Effector memory CD4-positive, alpha-beta T cell (primary cell): ENCODE measurements at regions not wholly inside any gene's neighbourhood (a gene's known extent, or its start where the extent isn't known, plus 50 kb on each side); places are given as distances from the start of the nearest gene placed in this dataset.

Experiments
- DNase-seq, 3 donors: peaks; one replicate each; pipeline ENCODE4 v3.0.0-alpha.2; 2020
- H3K27ac ChIP-seq: 2 replicates; pipeline ENCODE4 v1.7.0; 2013; ENCODE audit warnings: mild to moderate bottlenecking, low read length, moderate library complexity; ENCODE audit not compliant: insufficient read depth, poor library complexity, severe bottlenecking
- H3K27me3 ChIP-seq: replicated peaks from 2 replicates; pipeline ENCODE4 v1.7.0; 2013; ENCODE audit warnings: mild to moderate bottlenecking, low read length; ENCODE audit not compliant: insufficient read depth, control insufficient read depth, poor library complexity, severe bottlenecking
- H3K36me3 ChIP-seq: 2 replicates; pipeline ENCODE4 v1.7.0; 2013; ENCODE audit warnings: mild to moderate bottlenecking, low read length, moderate library complexity; ENCODE audit not compliant: control insufficient read depth, insufficient read depth
- H3K4me1 ChIP-seq: 2 replicates; pipeline ENCODE4 v1.7.0; 2013; ENCODE audit warnings: low read length, mild to moderate bottlenecking; ENCODE audit not compliant: control insufficient read depth, insufficient read depth, poor library complexity, severe bottlenecking
- H3K4me3 ChIP-seq: 2 replicates; pipeline ENCODE4 v1.7.0; 2013; ENCODE audit warnings: low read length, low read depth, mild to moderate bottlenecking; ENCODE audit not compliant: insufficient read depth, poor library complexity, severe bottlenecking
- H3K9me3 ChIP-seq: 2 replicates; pipeline ENCODE4 v1.7.0; 2013; ENCODE audit warnings: mild to moderate bottlenecking, low read length, moderate library complexity; ENCODE audit not compliant: control insufficient read depth

DNA sequence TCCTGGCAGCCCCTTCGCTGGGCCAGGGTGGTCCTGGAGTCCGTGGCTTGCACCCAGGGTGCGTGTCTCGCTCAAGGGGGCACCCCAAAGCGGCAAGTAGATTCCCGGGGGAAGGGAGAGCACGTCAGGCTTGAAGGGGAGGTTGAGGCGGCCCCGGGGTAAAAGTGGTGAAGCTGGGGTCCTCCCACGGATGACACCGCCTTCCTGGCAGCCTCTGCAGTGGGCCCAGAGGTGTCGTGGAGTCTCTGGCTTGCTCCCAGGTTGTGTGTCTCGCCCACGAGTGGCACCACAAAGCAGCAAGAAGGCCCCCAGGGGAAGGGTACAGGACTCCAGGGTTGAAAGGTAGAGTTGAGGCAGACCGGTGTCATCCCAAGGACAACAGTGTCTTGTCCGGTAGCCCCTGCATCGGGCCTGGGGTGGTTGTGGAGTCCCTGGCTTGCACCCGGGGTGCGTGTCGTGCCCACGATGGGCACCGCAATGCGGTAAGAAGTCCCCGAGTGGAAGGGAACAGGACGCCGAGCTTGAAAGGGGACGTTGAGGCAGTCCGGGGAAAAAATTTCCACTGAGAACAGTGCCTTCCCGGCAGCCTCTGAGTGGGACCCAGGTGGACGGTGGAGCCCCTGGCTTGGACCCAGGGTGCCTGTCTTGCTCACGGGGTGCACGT, 158.0 kb upstream of the ALG10B start:
- Histone ChIP-seq H3K4me3 (no peak overlapping the region), H3K9me3 (no peaks in the 10 kb centered on the region), H3K27ac (no peak overlapping the region), H3K36me3 (no peaks in the 10 kb centered on the region), H3K4me1 (no peaks in the 10 kb centered on the region), H3K27me3 (no peaks in the 10 kb centered on the region)
- no peak for DNase-seq

- Histone ChIP-seq H3K4me1 (no peaks in the 10 kb centered on the region), H3K4me3 (no peak overlapping the region), H3K9me3 (no peaks in the 10 kb centered on the region), H3K36me3 (no peaks in the 10 kb centered on the region), H3K27ac (no peak overlapping the region), H3K27me3 (no peaks in the 10 kb centered on the region)
- DNase-seq: no peak
Observed at GRCh38 chr12:38159092-38159551, 157.5 kb upstream of the ALG10B start.

DNA sequence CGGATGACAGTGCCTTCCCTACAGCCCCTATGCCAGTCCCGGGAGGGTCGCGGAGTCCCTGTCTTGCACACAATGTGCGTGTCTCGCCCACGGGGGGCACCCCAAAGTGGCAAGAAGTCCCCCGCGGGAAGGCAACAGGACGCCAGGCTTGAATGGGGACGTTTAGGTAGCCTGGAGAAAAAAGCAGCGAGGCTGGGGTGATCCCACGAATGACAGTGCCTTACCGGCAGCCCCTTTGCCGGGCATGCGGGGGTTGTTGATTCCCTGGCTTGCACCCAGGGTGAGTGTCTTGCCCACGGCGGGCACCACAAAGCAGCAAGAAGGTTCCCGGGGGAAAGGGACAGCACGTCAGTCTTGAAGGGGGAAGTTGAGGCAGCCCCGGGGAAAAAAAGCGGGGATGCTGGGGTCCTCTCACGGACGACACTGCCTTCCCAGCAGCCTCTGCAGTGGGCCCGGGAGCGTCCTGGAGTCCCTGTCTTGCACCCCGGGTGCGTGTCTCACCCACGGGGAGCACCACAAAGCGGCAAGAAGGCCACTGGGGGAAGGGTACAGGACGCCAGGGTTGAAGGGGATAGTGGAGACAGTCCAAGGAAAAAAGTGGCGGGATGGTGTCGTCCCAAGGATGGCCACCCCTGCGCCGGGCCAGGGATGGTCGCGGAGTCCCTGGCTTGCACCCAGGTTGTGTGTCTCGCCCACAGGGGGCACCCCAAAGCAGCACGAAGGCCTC, 156.8 kb upstream of the ALG10B start:
- Histone ChIP-seq H3K9me3 (no peaks in the 10 kb centered on the region), H3K4me3 (no peak overlapping the region), H3K27ac (no peak overlapping the region), H3K27me3 (no peaks in the 10 kb centered on the region), H3K36me3 (no peaks in the 10 kb centered on the region), H3K4me1 (no peaks in the 10 kb centered on the region)
- DNase-seq: no peak

- no peaks in the 10 kb centered on the region for H3K36me3 ChIP-seq
- H3K27ac ChIP-seq: no peak overlapping the region
- H3K27me3 ChIP-seq: no peaks in the 10 kb centered on the region
- H3K4me1 ChIP-seq: no peaks in the 10 kb centered on the region
- no peaks in the 10 kb centered on the region for H3K9me3 ChIP-seq
- H3K4me3 ChIP-seq: no peak overlapping the region
- no peak for DNase-seq
Observed at GRCh38 chr12:38160318-38161122, 156.1 kb upstream of the ALG10B start.

DNA sequence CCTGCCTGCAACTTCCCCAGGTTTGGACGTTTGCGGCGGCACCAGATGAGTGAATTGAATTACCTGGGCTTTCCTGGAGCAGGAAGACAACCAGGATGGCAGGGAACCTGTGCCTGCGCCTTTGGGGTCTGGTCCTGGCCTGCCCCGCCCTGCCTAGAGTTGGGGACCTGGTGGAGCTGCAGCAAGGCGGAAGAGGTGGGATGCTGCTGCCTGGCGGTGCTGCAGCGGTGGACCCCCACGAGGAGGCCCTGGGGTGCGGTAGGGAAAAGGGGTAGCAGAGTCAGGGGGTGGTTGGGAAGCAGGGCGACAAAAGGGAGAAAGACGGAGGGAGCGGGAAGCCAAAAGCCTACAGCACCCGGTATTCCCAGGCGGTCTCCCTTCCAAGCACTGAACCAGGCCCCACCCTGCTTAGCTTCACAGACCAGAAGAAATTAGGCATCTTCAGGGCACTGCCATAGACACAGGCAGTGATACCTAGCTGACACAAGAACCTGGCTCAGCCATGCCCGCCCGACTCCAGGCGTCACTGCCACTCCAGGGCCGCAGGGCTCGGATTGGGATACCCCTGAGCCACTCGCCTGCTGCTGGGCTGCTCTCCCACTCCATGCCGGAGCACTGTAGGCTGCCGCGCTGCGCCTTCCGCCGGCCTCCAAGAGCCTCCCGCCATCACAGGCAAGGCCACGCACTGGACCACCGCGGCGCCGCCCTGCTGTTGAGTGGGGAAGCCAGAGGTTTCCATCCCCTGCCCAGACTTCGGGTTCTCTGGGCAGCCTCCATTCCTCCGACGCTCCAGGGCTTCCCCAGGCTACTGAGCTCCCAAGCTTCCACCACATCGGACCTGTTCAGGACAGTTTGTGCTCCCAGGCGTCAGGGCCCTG, 155.2 kb upstream of the ALG10B start:
- H3K4me3 ChIP-seq: no peak overlapping the region
- no peaks in the 10 kb centered on the region for H3K4me1 ChIP-seq
- no peaks in the 10 kb centered on the region for H3K9me3 ChIP-seq
- H3K27me3 ChIP-seq: no peaks in the 10 kb centered on the region
- DNase-seq: no peak
- H3K27ac ChIP-seq: no peak overlapping the region
- H3K36me3 ChIP-seq: no peaks in the 10 kb centered on the region

GRCh38 chr12:38162013-38162412, 154.6 kb upstream of the ALG10B start:
- Histone ChIP-seq H3K9me3 (no peaks in the 10 kb centered on the region), H3K4me1 (no peaks in the 10 kb centered on the region), H3K4me3 (no peak overlapping the region), H3K27ac (no peak overlapping the region), H3K27me3 (no peaks in the 10 kb centered on the region), H3K36me3 (no peaks in the 10 kb centered on the region)
- no peak for DNase-seq

DNA sequence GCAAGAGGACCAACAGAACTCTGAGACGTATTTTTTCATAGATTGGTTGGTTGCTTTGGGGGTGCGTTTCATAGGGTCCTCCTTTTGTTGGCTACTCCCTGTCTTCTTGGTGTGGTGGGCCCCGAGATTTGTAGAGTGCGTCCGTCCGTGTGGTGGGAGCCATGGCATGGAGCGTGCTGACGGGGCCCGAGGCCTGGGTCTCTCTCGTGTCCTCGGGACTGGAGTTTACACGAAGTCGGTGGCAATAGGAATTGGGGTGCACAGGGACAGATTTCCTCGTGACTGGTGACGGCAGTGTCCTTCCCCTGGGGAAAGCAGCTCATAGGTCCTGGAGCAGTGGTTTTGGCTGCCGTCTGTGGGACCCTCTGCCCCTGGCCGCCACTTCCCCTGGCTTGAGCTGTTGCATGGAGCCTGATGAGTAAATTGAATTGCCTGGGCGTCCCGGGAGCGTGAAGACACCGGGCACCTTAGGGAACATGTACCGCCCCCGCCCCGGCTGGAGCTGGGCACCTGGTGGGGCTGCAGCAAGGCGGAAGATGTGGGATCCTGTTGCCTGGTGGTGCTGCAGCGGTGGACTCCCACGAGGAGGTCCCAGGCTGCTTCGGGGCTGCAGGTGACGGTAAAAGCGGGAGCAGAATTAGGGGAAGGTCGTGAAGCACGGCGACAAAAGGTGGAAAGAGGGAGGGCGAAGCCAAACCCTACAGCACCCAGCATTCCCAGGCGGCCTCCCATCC, 153.7 kb upstream of the ALG10B start:
- Histone ChIP-seq H3K36me3 (no peaks in the 10 kb centered on the region), H3K4me1 (no peaks in the 10 kb centered on the region), H3K4me3 (no peak overlapping the region), H3K9me3 (no peaks in the 10 kb centered on the region), H3K27ac (no peak overlapping the region), H3K27me3 (no peaks in the 10 kb centered on the region)
- DNase-seq: no peak

DNA sequence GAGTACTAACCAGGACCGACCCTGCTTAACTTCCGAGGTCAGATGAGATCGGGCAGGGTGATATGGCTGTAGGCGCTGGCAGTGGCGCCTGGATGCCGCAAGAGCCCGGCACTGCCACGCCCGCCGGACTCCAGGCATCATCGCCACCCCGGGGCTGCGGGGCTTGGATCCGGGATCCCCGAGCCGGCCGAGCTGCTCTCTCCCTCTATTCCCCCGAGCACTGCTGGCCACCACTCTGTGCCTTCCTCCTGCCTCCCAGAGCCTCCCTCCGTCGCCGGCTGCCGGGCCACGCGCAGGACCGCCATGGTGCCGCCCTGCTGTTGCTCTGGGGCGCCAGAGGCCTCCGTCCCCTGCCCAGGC, 153.2 kb upstream of the ALG10B start:
- Histone ChIP-seq H3K27me3 (no peaks in the 10 kb centered on the region), H3K4me3 (no peak overlapping the region), H3K27ac (no peak overlapping the region), H3K36me3 (no peaks in the 10 kb centered on the region), H3K9me3 (no peaks in the 10 kb centered on the region), H3K4me1 (no peaks in the 10 kb centered on the region)
- DNase-seq: no peak

DNA sequence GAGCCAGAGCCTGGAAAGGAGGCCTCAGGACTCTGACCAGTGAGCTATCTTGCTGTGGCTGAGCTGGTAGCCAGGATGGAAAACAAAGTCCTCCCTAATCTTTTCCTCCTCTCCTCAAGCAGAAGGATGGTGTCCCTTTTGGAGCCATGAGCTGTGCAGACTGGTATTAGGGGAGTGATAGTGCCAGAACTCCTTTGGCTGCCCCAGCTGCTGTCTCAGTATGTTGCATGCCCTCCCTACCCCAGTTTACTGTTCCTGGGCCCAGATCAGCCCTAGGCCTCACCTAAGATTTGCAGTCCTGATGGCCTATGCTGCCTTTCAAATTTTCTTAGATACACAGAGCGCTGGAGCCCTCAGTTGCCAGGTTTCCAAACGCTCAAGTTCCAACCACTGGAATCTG, 150.3 kb upstream of the ALG10B start:
- no peak overlapping the region for H3K27ac ChIP-seq
- H3K27me3 ChIP-seq: no peaks in the 10 kb centered on the region
- H3K36me3 ChIP-seq: no peaks in the 10 kb centered on the region
- DNase-seq: no peak
- no peaks in the 10 kb centered on the region for H3K9me3 ChIP-seq
- no peaks in the 10 kb centered on the region for H3K4me1 ChIP-seq
- no peak overlapping the region for H3K4me3 ChIP-seq
